ENCODE measurements at regions not wholly inside any gene's neighbourhood (a gene's known extent, or its start where the extent isn't known, plus 50 kb on each side); places are given as distances from the start of the nearest gene placed in this dataset.
"Not testable (repeated sequence)": the region's sequence is repeated elsewhere in the genome, so short reads cannot be mapped to it uniquely, and the experiment has no call there.

DNA sequence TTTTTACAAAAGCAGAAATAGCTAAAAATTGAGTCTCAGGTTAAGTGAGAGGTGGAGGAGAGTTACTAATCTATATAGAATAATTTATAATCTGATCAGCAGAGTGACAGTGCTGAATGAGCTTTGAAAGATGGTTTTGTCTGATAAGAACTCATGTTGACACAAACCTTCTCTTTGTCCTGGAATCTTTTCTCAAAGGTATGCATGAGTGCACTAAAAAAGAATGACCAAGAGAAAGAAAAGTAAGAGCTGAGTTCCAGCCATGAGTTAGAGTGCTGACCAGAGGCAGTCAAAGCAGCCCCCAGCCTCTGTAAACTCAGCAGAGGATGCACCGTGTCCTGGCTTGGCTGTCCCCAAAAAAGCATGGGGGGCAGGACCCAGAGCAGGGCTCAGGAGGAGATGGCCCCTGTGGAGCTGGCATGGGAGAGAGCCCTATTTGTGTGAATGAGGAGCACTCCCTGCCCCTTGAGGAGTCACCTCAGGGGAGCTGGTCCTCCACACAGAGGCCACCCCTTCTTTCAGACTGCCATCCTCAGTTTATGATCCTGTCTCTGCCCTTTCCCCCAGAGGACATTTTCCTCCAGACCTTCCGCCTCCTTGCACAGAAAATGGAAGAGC lies 129.8 kb downstream of the SEC23A start:
- no peak for DNase-seq

DNA sequence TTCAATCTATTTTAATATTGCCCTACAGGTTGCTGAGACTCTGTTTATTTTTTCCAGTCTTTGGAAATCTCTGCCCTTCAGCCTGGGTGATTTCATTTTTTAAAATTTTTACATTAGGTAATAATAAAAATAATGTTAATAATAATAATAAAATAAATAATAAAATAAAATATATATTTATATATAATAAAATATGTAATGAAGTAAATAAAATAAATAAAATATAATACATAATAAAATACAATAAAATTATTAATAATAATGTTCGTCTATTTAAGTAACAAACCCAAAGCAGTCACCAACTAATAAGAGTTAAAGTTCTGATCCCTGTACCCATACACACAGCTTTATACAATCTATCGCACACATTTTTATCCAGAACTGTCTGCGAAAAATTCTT lies 130.5 kb downstream of the SEC23A start:
- DNase-seq: no peak

DNA sequence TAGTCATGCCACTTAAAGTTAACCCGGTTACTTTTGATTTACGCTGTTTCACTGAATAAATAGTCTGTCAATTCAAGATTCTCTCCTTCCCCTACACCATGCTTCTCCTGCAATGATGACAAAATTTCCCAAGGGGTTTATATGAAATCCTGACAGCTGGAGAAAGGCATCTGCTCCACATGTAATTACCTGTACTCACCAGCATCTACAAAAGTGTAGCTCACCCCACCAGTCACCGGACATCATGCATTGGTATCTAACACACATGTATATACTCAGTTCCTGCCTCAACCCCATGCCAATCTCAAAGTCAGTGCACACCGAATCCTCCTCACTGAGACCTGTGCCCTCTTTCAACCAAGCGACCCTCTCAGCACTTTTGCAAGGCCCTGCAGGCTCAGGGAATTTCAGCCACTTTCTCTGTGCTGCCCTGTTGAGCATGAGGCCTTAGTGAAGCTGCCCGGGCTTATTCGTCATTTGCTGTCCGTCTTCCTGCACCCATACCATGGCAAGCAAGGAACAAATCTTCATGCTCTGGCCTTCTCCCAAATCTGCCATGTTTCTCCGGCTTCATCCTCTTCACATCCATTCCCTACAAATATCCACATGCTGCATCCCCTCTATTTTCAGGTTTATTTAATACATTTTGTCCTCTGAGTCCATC lies 131.6 kb downstream of the SEC23A start:
- peak; percentile 92 for DNase-seq

DNA sequence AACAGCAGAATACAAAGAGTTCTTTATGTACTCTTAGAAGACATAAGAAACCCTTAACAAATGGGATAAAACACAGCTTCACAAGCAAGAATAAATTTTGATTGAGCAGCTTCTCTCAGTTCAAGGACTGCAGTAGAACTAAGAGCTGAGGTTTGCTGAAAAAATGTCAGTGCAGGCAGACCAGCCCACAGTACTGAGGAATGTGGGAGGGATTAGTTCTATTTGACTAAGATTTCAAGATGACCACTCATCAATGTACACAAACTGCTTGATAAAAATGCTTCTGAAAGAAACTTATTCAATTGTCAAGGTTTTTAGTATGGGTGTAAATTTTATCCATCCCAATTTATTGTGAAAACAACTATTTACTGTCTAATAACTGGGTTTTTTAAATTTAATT lies 138.4 kb downstream of the SEC23A start:
- DNase-seq: no peak

DNA sequence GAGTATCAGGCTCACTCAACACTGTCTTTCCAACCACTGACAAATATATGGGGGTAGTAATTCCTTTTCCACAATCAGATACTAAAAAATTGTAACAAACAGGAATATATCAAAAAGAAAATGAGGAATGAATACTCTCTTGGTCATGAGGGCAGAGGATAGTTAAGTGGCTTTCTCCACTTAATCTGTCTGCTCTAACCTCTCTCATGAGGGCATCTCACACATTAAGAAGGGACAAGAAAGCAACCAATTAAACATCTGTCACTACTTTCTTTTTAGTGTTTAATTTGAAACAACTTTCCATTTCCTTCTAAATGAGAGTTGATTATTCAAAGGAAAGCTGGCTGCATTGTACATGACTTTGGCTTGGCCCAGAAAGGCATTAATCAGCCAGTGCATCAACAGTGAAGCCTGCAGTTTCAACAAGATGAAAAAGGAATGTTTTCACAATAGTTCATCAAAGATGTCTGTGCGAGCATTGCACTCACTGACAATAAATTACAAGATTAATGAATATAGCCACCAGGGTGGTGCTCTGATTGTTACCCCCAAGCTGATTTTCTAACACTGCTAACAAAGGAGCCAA lies 142.0 kb downstream of the SEC23A start:
- DNase-seq: no peak

DNA sequence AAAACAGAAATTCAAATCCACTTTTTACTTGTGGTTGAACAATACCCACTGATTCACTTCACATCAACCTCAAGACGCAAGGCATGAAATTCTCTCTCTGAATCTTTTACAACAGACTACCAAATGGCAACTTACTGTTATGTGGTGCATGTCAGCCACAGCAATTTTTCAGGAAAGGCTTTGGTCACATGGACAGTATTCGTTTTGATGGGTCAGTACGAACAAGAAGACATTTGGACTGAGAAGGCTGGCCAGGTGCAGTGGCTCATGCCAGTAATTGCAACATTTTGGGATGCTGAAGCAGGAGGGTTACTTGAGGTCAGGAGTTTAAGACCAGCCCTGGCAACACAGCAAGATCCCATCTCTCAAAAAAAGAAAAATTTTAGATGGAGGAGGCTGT lies 144.0 kb downstream of the SEC23A start:
- no peak for DNase-seq

DNA sequence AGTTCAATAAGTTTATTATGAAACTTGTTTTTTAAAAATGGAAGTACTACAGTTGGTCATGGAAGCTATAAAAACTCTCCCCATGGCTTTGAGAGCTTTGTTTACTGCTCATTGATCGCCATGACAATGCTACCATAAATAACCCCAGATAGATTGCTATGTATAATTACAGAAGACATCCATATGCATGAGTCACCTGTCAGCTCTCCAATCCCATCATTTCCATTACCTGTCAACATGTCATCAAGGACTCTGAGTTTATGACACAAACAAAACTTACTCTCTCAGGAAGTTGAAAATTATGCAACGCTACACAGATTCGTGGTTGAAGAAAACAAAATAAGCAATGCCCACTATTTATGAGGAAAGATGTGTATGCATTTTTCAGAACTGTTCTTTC lies 144.4 kb downstream of the SEC23A start:
- no peak for DNase-seq

DNA sequence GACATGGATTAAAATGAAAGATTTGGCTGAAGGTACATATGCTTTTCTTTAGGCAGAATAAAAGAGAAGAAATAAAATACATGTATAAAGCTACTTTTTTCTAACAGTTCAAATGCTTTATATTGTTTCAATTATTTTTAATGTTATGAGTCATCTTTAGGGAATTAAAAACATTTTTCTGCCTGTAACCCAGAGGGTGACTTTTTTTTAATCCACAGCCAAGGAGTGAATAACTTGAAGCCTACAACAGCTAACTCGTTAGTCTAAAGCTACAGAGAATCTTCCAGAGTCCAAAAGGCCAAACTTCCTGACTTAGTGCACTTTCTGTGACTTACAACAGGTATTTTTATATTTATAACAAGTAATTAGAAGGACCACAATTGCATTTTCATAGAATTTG lies 151.6 kb downstream of the SEC23A start:
- DNase-seq: no peak

DNA sequence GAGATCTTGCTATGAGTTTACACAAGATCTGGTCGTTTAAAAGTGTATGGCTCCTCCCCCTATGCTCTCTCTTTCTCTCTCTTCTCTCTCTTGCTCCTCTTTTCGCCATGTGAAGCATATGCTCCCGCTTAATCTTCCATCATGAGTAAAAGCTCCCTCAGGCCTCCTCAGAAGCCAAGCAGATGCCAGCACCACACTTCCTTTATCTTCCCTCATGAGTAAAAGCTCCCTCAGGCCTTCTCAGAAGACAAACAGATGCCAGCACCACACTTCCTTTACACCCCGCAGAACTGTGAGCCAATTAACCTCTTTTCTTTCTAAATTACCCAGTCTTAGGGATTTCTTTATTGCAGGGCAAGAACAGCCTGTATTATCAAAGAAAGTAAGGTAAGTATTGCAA lies 152.4 kb downstream of the SEC23A start:
- DNase-seq: peak; percentile 17

DNA sequence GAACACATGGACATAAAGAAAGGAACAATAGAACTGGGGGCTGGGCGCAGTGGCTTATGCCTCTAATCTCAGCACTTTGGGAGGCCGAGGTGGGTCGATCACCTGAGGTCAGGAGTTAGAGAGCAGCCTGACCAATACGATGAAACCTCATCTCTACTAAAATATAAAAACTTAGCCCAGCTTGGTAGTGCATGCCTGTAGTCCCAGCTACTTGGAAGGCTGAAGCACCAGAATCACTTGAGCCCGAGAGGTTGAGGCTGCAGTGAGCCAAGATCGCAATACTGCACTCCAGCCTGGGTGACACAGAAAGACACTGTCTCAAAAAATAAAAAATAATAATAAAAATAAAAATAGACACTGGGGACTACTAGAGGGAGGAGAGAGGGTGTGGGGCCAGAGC lies 154.5 kb downstream of the SEC23A start:
- DNase-seq: no peak

DNA sequence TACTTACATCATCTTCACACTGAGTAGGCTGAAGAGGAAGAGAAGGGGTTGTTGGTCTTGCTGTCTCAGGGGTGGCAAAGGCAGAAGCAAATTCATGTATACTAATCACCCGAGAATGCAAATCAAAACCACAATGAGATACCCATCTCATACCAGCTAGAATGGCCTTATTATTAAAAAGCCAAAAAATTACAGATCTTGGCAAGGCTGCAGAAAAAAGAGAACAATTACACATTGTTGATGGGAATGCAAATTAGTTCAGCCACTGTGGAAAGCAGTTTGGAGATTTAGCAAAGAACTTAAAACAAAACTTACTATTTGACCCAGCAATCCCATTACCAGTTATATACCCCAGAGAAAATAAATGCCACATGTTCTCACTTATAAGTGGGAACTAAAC lies 154.9 kb downstream of the SEC23A start:
- no peak for DNase-seq

DNA sequence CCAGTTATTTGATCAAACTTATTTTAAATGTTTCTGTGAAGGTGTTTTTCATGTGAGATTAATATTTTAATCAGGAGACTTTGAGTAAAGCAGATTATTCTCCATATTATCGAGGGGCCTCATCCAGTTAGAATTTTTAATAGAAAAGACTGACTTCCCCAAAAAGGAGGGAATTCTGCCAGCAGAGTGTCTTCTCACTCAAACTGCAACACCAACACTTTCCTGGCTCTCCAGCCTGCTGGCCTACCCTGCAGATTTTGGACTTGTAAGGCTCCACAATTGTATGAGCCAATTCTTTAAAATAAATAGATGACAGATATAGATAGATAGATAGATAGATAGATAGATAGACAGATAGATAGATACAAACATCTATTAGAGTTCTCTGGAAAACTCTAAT lies 155.7 kb downstream of the SEC23A start:
- DNase-seq: no peak

DNA sequence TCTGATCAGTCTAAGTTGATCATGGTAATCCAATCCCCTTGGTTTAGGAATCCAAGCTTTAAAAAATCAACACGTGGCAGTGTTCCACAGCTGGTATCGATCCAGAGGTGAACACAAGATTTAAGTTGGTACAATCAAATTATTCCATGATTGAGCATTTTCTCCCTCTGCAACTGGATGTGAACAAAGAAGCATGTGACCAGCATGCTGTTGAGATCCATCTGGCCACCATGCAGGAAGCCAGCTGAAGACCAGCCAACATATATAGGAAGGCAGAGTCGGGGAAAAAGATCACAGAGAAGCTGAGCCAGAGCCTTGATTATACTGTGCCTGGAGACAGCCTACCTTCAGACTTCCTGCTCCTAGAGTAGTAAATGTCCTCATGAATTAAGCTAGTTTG lies 158.3 kb downstream of the SEC23A start:
- peak; percentile 19 for DNase-seq

DNA sequence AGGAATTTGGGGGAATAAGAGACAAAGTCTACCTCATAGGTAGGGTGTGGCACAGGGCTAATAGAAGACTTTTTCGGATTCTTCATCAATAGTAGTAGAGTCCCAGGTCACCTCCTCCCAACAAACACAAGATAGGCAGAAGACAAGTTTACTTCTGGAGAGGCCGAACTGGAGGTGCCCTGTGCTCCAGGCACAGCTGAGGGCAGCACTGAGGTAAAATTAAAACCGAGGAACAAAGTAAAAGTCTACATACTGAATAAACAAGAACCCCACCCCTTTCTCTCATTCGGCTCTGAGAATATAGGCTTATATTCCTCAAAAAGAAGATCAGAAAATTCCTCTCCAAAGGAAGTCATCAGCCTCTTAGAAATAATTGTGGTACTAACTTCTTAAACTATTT lies 161.5 kb downstream of the SEC23A start:
- no peak for DNase-seq

DNA sequence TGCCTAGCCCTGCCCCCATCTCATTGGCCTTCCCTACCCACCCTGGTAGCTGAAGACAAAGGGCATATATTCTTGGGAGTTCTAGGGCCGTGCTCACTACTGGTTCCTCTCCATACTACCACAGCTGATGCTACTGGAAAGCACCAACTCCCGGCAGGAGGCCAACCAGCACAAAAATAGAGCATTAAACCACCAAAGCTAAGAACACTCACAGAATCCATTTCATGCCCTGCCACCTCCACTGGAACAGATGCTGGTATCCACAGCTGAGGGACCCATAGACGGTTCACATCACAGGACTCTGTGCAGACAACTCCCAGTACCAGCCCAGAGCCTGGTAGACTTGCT lies 170.4 kb downstream of the SEC23A start:
- not testable (repeated sequence) for DNase-seq

DNA sequence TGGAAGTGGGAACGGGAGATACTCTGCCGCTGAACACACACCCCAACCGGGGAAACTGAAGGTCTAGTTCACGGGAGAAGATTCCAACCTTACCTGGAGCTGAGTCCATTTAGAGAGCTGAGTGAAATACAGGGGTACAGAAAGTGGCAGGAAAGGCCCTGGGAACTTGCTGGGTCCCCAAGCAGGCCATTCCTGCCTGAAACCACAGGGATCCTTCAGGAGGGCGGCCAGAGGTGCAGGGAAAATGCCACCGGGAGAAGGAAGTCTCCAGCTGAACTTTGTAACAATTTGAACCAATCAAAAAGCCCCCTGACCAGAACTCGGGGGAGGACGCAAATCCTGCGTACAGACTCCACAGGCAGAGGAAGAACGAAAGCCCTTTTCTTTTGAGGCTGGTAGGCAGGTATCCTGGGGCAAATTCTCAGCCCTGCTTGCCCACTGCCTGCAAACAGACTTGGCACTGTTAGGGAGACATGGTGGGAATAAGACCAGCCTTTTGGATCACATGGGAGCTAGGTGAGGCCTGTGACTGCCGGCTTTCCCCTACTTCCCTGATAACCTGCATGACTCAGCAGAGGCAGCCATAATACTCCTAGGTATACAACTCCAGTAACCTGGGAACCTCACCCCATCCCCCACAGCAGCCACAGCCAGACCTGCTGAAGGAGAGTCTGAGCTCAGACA lies 170.9 kb downstream of the SEC23A start:
- DNase-seq: peak; percentile 36

DNA sequence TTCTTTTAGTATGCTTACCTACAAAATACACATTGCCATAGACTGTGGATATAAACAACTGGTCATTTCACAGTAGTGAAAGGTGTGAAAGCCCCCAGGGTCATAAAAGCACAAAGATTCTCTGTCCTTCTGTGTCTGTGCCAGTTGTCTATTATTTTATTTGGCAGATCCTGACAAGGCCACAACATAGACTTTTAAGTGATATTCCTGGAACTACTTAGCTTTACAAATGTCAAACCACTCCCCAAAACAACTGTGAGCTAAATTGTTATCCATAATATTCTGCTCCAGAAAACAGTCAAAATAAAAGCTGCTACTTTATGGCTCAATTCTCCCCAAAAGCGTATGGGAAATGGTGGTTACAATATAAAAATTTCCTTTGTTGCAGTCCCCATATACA lies 172.1 kb downstream of the SEC23A start:
- no peak for DNase-seq

DNA sequence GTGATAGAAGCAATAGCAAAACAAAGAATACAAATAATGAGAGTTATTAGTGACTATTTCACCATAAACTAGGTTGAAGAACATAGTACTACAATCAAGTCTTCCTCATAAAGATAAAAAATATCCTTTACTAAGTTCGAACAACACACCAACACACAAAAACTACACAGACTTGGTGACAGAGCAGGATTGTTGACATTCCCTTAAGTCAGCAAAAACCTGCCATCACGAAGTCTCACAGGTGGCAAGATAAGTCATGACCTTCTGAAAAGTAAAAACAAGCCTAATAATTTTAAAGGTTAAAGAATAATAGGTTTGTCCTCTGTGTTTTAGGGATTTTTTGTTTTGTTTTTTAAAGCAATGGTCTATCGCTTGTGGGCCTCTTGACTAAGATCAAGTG lies 173.0 kb downstream of the SEC23A start:
- no peak for DNase-seq

DNA sequence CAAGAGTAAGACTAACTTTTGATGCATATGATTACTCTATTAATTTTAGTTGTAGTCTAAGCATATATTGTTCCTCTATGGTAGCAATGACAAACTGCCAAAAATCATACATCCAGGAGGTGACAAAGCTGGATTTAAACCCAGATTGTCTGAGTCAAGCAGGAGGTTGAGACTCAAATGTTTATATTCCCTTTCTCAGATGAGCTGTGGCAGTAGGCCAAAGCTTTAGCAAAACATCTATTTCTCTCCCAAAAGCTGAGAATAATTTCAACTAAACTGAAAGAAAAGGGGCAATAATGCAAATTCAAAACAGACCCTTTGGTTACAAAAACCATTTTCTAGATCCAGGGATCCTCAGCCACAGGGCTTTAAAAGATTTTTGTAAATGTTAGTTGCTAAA lies 173.6 kb downstream of the SEC23A start:
- no peak for DNase-seq

DNA sequence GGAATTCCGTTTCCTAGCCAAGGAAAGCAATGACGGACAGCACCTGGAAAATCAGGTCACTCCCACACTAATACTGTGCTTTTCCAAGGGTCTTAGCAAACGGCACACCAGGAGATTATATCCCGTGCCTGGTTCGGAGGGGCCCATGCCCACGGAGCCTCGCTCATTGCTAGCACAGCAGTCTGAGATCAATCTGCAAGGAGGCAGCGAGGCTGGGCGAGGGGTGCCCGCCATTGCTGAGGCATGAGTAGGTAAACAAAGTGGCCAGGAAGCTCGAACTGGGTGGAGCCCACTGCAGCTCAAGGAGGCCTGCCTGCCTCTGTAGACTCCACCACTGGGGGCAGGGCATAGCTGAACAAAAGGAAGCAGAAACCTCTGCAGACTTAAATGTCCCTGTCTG lies 181.1 kb downstream of the SEC23A start:
- not testable (repeated sequence) for DNase-seq

DNA sequence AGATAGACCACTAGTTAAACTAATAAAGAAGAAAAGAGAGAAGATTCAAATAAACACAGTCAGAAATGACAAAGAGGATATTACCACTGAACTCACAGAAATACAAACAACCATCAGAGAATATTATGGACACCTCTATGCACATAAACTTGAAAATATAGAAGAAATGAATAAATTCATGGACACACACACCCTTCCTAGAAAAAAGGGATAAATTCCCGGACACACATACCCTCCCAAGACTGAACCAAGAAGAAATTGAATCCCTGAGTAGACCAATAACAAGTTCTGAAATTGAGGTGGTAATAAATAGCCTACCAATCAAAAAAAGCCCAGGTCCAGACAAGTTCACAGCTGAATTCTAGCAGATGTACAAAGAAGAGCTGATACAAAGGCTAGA lies 187.9 kb downstream of the SEC23A start:
- no peak for DNase-seq

DNA sequence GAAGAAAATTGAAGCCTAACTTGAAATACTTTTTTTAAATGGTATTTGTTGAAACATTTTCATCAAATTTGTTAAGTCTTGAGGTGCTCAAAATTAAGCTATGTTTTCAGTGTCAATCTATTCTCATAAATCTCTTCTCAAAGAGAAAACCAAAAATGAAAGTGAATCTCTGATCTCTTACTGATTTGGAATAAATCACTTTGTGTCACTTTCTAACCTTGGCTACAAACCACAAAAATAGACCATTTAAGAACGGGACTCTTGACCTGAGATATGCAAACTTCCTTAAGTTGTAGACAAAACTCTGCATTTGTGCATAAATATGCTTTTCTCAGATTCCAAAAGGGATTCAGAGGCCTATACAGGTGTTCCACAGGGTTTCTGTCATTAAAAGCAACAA lies 192.9 kb downstream of the SEC23A start:
- DNase-seq: no peak

DNA sequence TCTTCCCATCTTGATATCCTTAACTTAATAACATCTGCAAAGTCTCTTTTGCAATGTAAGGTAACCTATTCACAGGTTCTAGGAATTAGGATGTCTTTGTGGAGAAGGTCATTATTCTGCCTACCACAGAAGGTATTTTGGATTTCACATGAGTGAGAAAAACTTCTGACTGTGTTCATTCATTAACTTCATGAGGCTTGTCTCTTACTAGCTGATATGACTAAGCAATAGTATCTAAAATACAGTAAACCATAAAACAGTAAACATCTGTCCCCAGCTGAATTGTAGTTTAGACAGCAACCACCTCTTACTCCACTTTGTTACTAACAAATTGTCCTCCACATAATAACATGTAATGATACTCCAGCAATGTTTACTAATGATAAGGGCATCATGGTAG lies 198.1 kb downstream of the SEC23A start:
- no peak for DNase-seq

DNA sequence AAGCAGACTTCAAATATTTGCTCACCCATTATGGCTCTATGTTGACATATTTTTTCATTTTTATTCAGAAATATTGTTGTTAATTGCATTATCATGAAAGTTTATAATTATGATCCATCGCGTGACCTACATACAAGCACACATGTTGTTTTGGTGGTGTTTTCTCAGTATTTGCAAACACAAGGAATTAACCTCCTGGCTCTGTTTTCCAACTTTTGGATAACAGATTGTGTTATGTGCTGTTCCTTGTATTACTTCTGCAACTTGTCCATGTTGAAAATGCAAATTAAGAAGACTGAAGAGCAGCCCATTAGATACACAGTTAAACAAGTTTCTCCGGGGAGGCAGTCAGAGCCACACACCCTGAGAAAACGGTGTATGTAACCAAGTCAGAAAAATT lies 201.2 kb downstream of the SEC23A start:
- DNase-seq: no peak
